GM19372 (cell line): ENCODE measurements at regions not wholly inside any gene's neighbourhood (a gene's known extent, or its start where the extent isn't known, plus 50 kb on each side); places are given as distances from the start of the nearest gene placed in this dataset.

ENCODE experiments used
- ATAC-seq: cut with Tn5 transposase; IDR thresholded peaks from one replicate; pipeline ENCODE4 v1.9.1; 2021; ENCODE audit warnings: mild to moderate bottlenecking, low read depth, moderate library complexity; ENCODE audit not compliant: unreplicated experiment

GRCh38 chr15:61684749-61685467 is 375.3 kb downstream of the VPS13C start:
- ATAC-seq, result no peak

- ATAC-seq, result no peak
Measured at GRCh38 chr15:61682891-61683735, 377.1 kb downstream of the VPS13C start.

- ATAC-seq, result no peak
Measured at GRCh38 chr15:61681676-61682075, 378.6 kb downstream of the VPS13C start.

DNA sequence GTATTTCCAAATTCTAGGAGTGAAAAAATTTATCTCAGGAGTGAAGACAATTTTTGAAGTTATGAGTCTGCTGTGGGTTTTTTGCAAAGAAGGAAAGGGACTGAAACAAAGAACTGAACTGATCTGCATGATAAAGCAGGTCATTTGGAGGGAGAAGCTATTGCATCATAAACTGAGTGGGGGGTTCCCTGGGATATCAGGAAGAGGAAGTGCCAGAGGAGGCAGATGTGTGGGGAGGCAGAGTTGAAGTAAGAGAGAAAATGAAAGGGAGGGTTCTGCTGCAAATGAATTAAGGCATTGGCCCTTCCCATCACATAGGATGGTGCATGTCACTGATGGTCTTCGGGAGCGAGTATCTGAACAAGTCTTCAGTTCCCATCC is 379.2 kb downstream of the VPS13C start:
- ATAC-seq, result no peak

- ATAC-seq, result no peak
Measured at GRCh38 chr15:61680260-61681037, 379.8 kb downstream of the VPS13C start.

DNA sequence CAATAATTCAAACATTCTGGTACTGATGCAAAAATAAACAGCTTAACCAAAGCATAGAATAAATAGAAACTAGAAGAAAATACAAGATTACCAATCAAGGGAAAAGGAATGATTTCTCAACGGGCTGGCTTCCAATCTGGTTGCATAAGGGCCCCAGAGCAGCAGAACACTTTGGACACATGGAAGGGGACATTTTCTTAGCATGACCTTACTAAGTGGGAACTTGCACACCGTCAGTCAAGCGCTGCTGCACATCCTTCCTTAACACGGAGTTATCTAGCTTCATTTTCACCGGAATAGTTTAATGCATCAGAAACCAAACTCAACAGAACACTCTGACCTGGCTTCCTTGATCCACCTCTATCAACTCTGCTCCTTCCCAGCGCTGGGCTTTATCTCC is 388.5 kb downstream of the VPS13C start:
- ATAC-seq, result no peak

- no peak for ATAC-seq
Measured at GRCh38 chr15:61668444-61668843, 391.8 kb downstream of the VPS13C start.

GRCh38 chr15:61661791-61662190 is 398.5 kb downstream of the VPS13C start:
- ATAC-seq, result no peak

DNA sequence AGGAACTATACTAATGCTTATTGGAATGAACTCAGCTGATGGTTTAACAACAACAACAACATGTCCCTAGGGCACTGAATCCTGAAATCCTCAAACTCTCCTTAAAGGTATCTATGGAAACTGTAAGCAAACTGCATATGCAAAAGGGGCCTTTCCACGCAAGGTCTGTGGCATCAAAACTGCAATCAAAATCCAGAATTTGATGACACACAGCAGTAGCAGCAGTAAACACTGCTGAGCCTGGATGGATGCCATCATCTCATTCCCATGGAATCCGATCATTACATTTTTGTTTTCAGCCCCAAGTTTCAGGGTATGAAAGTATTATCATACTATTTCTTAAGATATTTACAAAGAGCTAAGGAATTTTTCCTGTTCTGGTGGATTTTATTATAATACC is 399.7 kb downstream of the VPS13C start:
- ATAC-seq, result no peak

- ATAC-seq, result no peak
Measured at GRCh38 chr15:61659566-61660190, 400.6 kb downstream of the VPS13C start.

DNA sequence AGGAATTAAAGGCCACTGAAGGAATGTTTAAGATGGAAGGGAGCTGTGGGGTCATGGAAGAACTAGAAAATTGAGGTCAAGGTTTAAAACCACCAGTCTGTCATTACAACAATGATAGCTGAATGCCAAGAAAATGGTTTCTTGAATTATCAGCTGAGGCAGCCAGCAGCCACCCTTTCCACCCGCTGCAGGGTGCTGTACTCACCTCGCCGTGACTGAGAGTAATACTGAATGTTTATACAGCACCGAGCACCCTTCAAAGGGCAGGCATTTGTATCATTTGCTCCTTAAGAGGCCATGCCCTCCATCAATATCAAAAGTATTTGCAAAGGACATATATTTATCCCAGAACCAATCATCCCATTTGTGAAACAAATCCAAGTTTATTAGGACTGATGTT is 402.8 kb downstream of the VPS13C start:
- no peak for ATAC-seq

- ATAC-seq, result no peak
Measured at GRCh38 chr15:61656391-61656790, 403.9 kb downstream of the VPS13C start.

- ATAC-seq, result no peak
Measured at GRCh38 chr15:61655881-61656280, 404.4 kb downstream of the VPS13C start.

- no peak for ATAC-seq
Measured at GRCh38 chr15:61654918-61655317, 405.3 kb downstream of the VPS13C start.

- no peak for ATAC-seq
Measured at GRCh38 chr15:61654002-61654740, 406.1 kb downstream of the VPS13C start.

GRCh38 chr15:61653110-61653509 is 407.1 kb downstream of the VPS13C start:
- no peak for ATAC-seq

- ATAC-seq, result no peak
Measured at GRCh38 chr15:61651267-61651666, 409.0 kb downstream of the VPS13C start.

GRCh38 chr15:61649046-61649445 is 411.2 kb downstream of the VPS13C start:
- no peak for ATAC-seq

DNA sequence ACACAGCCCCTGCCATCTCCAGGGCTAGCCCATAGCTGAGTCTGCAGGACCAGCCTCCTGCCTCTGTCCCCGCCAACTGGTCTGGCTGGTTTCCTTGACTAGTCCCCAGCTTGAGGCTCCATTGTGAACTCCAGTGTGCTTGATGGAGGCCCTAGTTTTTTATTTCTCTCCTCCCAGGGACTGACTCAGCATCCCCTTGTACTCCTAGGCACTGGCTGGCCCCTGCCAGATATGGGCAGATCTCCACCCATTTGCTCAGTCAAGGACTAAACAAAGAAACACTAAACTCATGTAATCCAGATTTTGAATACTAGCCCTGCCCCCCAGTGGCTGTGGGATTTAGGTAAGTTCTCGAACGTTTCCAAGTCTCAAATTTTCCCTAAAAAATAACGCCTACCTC is 415.4 kb upstream of the RORA start:
- ATAC-seq, result no peak

DNA sequence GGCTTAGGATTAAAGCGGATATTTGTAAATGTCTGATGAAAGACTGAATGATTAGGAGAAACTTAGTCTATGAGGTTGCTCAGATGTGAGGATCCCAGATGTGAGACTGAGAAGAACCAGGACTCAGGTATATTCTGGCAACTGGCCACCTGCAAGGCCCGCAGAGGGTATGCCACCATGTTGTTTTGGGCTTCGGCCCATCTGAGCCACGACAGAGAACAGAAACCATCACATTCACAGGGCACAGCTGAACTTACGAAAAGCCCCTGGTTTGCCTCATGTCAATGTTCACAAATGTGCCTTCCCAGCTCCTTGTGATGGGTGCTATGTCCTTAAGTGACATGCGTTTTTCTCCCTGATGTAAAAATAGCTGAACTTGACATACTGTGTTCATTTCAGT is 412.5 kb upstream of the RORA start:
- ATAC-seq, result no peak
